Mucosa of stomach (tissue), 1 donor: ENCODE measurements at regions not wholly inside any gene's neighbourhood (a gene's known extent, or its start where the extent isn't known, plus 50 kb on each side); places are given as distances from the start of the nearest gene placed in this dataset.
"Not testable (repeated sequence)": the region's sequence is repeated elsewhere in the genome, so short reads cannot be mapped to it uniquely, and the experiment has no call there.

Experiments
- H3K27me3 ChIP-seq: one replicate; pipeline ENCODE4 v1.7.0; 2013; ENCODE audit warnings: mild to moderate bottlenecking, low read length; ENCODE audit not compliant: control insufficient read depth, insufficient read depth
- H3K36me3 ChIP-seq: one replicate; pipeline ENCODE4 v1.7.0; 2013; ENCODE audit warnings: low read length; ENCODE audit not compliant: control insufficient read depth, insufficient read depth
- H3K4me1 ChIP-seq: one replicate; pipeline ENCODE4 v1.7.0; 2013; ENCODE audit warnings: mild to moderate bottlenecking, low read length; ENCODE audit not compliant: control insufficient read depth, insufficient read depth
- H3K4me3 ChIP-seq: one replicate; pipeline ENCODE4 v1.7.0; 2013; ENCODE audit warnings: low read length
- H3K9ac ChIP-seq: one replicate; pipeline ENCODE4 v1.7.0; 2013; ENCODE audit warnings: mild to moderate bottlenecking, low read length, moderate library complexity
- H3K9me3 ChIP-seq: one replicate; pipeline ENCODE4 v1.7.0; 2013; ENCODE audit warnings: mild to moderate bottlenecking, low read length, moderate library complexity; ENCODE audit not compliant: control insufficient read depth
- donor health status: Pancreatic carcinoma.

- Histone ChIP-seq H3K4me3 (no peak overlapping the region), H3K9ac (no peak overlapping the region), H3K27me3 (no peaks in the 10 kb centered on the region), H3K36me3 (no peaks in the 10 kb centered on the region), H3K4me1 (peaks cover 13% of the 10 kb centered on the region), H3K9me3 (no peaks in the 10 kb centered on the region)
Measured at GRCh38 chr2:10193276-10193795, 70.8 kb downstream of the RRM2 start.

GRCh38 chr2:10193851-10194820, 71.6 kb downstream of the RRM2 start:
- no peak overlapping the region for H3K9ac ChIP-seq
- H3K4me3 ChIP-seq: no peak overlapping the region
- no peaks in the 10 kb centered on the region for H3K36me3 ChIP-seq
- no peaks in the 10 kb centered on the region for H3K9me3 ChIP-seq
- H3K27me3 ChIP-seq: no peaks in the 10 kb centered on the region
- H3K4me1 ChIP-seq: peaks cover 7% of the 10 kb centered on the region

GRCh38 chr2:10195278-10196109, 73.0 kb downstream of the RRM2 start:
- Histone ChIP-seq H3K9me3 (no peaks in the 10 kb centered on the region), H3K36me3 (no peaks in the 10 kb centered on the region), H3K4me3 (no peak overlapping the region), H3K9ac (no peak overlapping the region), H3K4me1 (peaks cover 7% of the 10 kb centered on the region), H3K27me3 (no peaks in the 10 kb centered on the region)

- Histone ChIP-seq H3K4me1 (peaks cover 7% of the 10 kb centered on the region), H3K27me3 (no peaks in the 10 kb centered on the region)
Measured at GRCh38 chr2:10196110-10196892, 73.8 kb downstream of the RRM2 start.

GRCh38 chr2:10196948-10197696, 74.6 kb downstream of the RRM2 start:
- no peaks in the 10 kb centered on the region for H3K27me3 ChIP-seq
- no peak overlapping the region for H3K4me3 ChIP-seq
- no peaks in the 10 kb centered on the region for H3K36me3 ChIP-seq
- no peak overlapping the region for H3K9ac ChIP-seq
- H3K9me3 ChIP-seq: no peaks in the 10 kb centered on the region
- peaks cover 7% of the 10 kb centered on the region for H3K4me1 ChIP-seq

More at GRCh38 chr2:10196110-10196892, 73.8 kb downstream of the RRM2 start:
- Histone ChIP-seq H3K9ac (no peak overlapping the region), H3K36me3 (no peaks in the 10 kb centered on the region), H3K9me3 (no peaks in the 10 kb centered on the region), H3K4me3 (no peak overlapping the region)

GRCh38 chr2:10197697-10198076, 75.1 kb downstream of the RRM2 start:
- no peaks in the 10 kb centered on the region for H3K27me3 ChIP-seq
- H3K9ac ChIP-seq: no peak overlapping the region
- no peaks in the 10 kb centered on the region for H3K36me3 ChIP-seq
- H3K4me1 ChIP-seq: peaks cover 7% of the 10 kb centered on the region
- H3K9me3 ChIP-seq: no peaks in the 10 kb centered on the region
- H3K4me3 ChIP-seq: no peak overlapping the region

- H3K9ac ChIP-seq, H3K36me3 ChIP-seq, H3K4me1 ChIP-seq, H3K4me3 ChIP-seq, H3K27me3 ChIP-seq, H3K9me3 ChIP-seq: not testable (repeated sequence)
Measured at GRCh38 chr2:10198482-10198881, 75.9 kb downstream of the RRM2 start.

- no peaks in the 10 kb centered on the region for H3K9me3 ChIP-seq
- peaks cover 6% of the 10 kb centered on the region for H3K4me1 ChIP-seq
- no peak overlapping the region for H3K9ac ChIP-seq
- H3K27me3 ChIP-seq: no peaks in the 10 kb centered on the region
- H3K4me3 ChIP-seq: no peak overlapping the region
- no peaks in the 10 kb centered on the region for H3K36me3 ChIP-seq
Measured at GRCh38 chr2:10201201-10201600, 78.7 kb downstream of the RRM2 start.

GRCh38 chr2:10202131-10202665, 79.7 kb downstream of the RRM2 start:
- no peaks in the 10 kb centered on the region for H3K4me1 ChIP-seq
- no peak overlapping the region for H3K4me3 ChIP-seq
- H3K9me3 ChIP-seq: no peaks in the 10 kb centered on the region
- no peaks in the 10 kb centered on the region for H3K36me3 ChIP-seq
- no peaks in the 10 kb centered on the region for H3K27me3 ChIP-seq
- H3K9ac ChIP-seq: no peak overlapping the region

- H3K9ac ChIP-seq: no peak overlapping the region
Measured at GRCh38 chr2:10204326-10205161, 82.0 kb downstream of the RRM2 start.

More at GRCh38 chr2:10204326-10205161, 82.0 kb downstream of the RRM2 start:
- H3K4me1 ChIP-seq: no peaks in the 10 kb centered on the region
- no peaks in the 10 kb centered on the region for H3K9me3 ChIP-seq
- no peaks in the 10 kb centered on the region for H3K27me3 ChIP-seq
- no peak overlapping the region for H3K4me3 ChIP-seq
- no peaks in the 10 kb centered on the region for H3K36me3 ChIP-seq
